ENCODE measurements at regions not wholly inside any gene's neighbourhood (a gene's known extent, or its start where the extent isn't known, plus 50 kb on each side); places are given as distances from the start of the nearest gene placed in this dataset.
"Not testable (repeated sequence)": the region's sequence is repeated elsewhere in the genome, so short reads cannot be mapped to it uniquely, and the experiment has no call there.

- in situ Hi-C loops (cut with MboI; ENCODE audit: low pct_unique_long_range_greater_than_20kb, low sequenced_read_pairs) = no loop called here
Observed at GRCh38 chr6:97445407-97445806, 162.4 kb upstream of the MMS22L start.

DNA sequence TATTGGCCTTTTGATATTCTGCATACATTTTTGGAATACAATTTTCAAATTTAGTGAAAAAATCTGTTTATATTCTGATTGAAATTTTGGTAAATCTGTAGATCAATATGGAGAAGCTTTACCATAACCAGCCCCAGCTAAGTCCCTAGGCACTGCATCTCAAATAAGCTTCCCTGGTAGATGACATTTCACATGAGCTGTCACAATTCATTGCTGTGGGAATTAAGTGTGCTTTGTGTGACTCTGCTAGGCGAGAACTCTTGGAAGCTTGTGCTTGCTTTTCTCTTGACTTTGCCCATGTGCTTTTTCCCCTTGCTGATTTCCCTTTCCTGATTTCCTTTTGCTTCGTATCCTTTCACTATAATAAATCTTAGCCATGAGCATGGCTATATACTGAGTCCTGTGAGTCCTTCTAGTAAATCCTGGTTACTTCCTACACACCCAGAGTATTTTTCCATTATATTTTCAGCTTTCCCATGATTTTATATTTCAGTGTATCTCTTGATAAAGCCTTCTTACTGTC, 166.5 kb upstream of the MMS22L start:
- no peak for DNase-seq
- in situ Hi-C loops (cut with MboI; ENCODE audit: low pct_unique_long_range_greater_than_20kb, low sequenced_read_pairs) = no loop called here

More at GRCh38 chr6:97445407-97445806, 162.4 kb upstream of the MMS22L start:
- no peak for DNase-seq

- in situ Hi-C loops (cut with MboI; ENCODE audit: low pct_unique_long_range_greater_than_20kb, low sequenced_read_pairs) = no loop called here
Observed at GRCh38 chr6:97450087-97450486, 167.1 kb upstream of the MMS22L start.

GRCh38 chr6:97456070-97456469, 173.1 kb upstream of the MMS22L start:
- in situ Hi-C loops (cut with MboI; ENCODE audit: low pct_unique_long_range_greater_than_20kb, low sequenced_read_pairs) = no loop called here
- no peak for DNase-seq

More at GRCh38 chr6:97450087-97450486, 167.1 kb upstream of the MMS22L start:
- DNase-seq = no peak

DNA sequence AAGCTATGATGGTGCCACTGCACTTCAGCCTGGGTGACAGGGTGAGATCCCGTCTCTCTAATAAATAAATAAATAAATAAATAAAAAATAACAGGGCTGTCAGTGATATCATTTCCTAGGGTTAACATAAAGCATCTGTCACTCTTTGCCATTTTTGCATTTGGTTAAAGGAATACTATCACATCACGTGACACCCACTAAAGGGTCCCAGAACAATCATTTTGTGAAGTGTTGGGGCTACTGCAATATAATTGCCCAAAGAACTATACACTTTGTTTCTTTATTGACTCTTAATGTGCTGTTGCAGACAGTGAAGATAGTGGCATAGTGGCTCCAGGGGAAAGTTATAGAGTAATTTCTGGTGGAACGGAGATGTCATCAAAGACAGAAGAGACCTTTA, 176.5 kb upstream of the MMS22L start:
- in situ Hi-C loops (cut with MboI; ENCODE audit: low pct_unique_long_range_greater_than_20kb, low sequenced_read_pairs) = no loop called here
- no peak for DNase-seq

- in situ Hi-C loops (cut with MboI; ENCODE audit: low pct_unique_long_range_greater_than_20kb, low sequenced_read_pairs) = no loop called here
Observed at GRCh38 chr6:97459986-97460385, 177.0 kb upstream of the MMS22L start.

DNA sequence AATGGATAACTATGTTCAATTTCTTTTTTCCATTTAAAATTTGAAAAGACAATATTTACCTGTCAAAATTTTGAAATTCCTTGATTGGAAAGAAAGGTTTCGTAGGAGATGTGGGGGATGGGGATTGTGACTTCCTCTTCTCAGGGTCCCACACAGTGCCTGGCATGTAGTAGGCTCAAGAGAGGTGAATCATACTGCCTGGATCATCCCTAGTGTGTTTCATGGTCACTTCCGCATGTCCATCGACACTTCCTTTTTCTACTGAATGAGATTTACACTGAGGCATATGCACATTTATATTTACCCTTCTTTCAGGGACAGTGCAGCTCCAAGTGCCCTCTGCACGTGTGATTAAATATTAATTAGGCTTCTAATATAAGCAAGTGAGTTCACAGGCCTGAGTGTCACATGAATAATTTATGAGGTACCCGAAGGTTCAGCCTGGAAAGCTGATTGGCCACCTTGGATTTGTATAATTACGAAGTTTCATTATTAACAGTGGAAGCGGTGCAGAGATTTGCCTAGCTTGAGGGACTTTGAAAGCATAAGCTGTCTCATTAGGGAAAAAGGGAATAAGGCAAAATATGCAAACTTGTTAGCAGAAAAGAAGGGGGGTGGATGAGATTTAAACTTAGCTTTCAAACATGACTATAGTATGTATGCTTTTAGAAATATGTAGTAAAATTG, 177.5 kb upstream of the MMS22L start:
- peak; percentile 7 for DNase-seq
- in situ Hi-C loops (cut with MboI; ENCODE audit: low pct_unique_long_range_greater_than_20kb, low sequenced_read_pairs) = no loop called here

More at GRCh38 chr6:97459986-97460385, 177.0 kb upstream of the MMS22L start:
- DNase-seq = no peak

DNA sequence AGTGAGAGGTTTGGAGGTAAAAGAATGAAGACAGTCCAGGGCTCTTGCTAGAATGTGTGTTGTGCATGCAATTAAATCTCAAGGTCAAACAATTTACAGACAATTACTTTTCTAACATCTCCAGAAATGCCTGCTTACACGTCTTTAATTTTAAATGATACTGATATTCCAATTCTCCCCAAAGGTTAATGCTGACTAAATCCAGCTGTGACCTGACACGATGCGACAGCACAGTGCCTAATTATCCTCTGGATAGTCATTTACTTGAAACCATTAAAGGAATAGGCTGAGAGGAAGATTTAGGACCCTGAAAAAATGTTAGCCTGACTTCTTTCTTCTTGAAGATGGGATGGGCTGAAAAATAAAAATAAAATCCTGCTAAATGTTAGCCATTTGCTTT, 178.2 kb upstream of the MMS22L start:
- in situ Hi-C loops (cut with MboI; ENCODE audit: low pct_unique_long_range_greater_than_20kb, low sequenced_read_pairs) = no loop called here

GRCh38 chr6:97462031-97462430, 179.0 kb upstream of the MMS22L start:
- DNase-seq = no peak
- in situ Hi-C loops (cut with MboI; ENCODE audit: low pct_unique_long_range_greater_than_20kb, low sequenced_read_pairs) = no loop called here

More for the DNA sequence above, 178.2 kb upstream of the MMS22L start:
- no peak for DNase-seq

GRCh38 chr6:97462938-97463598, 180.1 kb upstream of the MMS22L start:
- in situ Hi-C loops (cut with MboI; ENCODE audit: low pct_unique_long_range_greater_than_20kb, low sequenced_read_pairs) = no loop called here
- DNase-seq = no peak

DNA sequence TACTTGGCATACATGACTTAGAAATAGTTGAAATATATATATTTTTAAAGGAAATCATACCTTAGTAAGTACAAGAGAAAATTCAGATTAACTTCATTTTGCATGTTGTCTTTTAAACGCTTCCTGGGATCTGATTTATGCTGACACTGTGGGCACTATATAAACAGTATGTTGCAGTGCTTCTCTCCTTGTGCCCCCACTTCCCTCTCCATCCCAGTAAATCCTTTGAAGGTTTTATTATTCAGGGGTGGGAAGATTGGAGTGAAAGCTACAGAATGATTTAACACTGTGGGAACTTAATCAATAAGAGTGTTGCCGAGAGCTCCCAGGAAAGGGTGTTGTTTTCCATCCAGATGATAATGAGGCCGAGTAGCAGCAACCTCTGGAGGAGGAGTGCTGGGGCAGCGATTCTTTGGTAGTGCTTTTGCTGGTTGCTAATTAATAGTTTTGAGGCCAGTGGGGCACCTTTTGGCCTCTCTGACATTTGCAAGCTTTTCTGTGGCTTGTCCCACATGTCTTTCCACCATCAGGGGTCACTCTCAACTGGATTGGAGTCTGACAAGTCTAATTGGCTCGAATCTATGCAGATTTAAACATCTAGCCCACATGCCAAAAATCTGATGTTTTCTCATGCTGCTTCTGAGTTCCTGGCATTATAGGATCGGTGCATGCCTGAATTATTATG, 183.0 kb upstream of the MMS22L start:
- in situ Hi-C loops (cut with MboI; ENCODE audit: low pct_unique_long_range_greater_than_20kb, low sequenced_read_pairs) = no loop called here
- no peak for DNase-seq

DNA sequence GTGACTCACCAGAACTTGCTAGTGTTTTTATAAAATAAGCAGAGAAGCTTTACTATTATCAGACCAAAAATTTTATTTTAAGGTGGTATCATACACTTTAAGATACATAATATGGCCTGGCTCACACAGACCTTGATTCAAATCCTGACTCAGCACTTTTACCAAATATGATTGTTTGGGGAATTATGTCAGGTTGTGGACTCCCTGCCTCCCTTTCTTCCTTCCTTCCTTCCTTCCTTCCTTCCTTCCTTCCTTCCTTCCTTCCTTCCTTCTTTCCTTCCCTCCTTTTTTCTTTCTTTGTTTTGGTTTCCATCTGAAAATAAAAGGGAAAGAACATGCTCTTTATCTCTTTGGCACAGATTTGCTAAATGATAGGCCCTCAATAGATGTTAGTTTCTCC, 186.0 kb upstream of the MMS22L start:
- in situ Hi-C loops (cut with MboI; ENCODE audit: low pct_unique_long_range_greater_than_20kb, low sequenced_read_pairs) = no loop called here

DNA sequence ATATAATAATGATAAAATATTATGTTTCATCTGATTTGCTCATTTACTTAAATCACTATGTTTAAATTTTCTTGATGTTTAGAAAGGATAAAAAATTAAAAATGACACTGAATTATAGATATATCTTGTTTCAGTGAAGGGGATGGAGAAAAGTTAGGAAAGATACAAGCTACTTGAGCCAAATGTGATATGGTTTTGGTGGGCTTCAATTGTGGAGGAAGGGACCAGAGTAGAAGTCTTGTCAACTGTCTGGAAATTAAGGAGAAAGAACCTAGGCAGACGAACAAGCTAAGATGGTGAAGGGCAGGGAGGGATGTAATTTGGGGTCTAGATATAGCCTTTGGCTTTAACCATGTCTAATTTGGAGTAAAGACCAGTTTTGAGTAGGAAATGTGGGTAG, 186.4 kb upstream of the MMS22L start:
- in situ Hi-C loops (cut with MboI; ENCODE audit: low pct_unique_long_range_greater_than_20kb, low sequenced_read_pairs) = no loop called here
- DNase-seq = no peak

More for the DNA sequence above, 186.0 kb upstream of the MMS22L start:
- no peak for DNase-seq

- DNase-seq = no peak
- in situ Hi-C loops (cut with MboI; ENCODE audit: low pct_unique_long_range_greater_than_20kb, low sequenced_read_pairs) = no loop called here
Observed at GRCh38 chr6:97470322-97470721, 187.3 kb upstream of the MMS22L start.

- DNase-seq = no peak
Observed at GRCh38 chr6:97473979-97474378, 191.0 kb upstream of the MMS22L start.

DNA sequence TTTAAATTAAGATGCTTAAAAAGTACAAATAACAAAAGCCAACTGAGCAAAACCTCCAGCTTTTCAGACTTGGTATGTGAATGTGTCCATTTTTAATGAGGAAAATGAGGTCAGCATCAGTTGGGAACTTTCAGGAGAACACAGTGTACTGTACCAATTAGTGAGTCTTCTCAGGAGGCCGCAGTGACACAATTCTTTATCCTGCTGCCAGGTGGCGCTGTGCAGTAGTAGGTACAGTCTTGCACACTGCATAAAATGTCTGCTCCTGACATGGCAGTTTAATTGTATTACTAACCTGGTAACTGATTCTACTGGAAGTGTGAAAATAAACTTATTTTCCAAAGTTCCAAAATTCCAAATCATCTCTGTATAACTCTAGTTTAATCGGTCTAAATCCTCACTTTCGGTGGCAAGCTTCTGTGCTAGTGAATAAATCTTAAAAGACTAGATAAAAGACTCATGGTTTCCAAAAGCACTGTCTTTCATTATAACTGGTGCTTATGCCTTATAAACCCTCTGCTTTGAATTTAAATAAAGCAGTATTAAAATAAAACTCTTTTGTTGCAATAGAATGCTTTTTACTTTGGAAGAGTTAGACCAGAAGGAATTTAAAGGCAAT, 214.8 kb upstream of the MMS22L start:
- DNase-seq = peak; percentile 48
- in situ Hi-C loops (cut with MboI; ENCODE audit: low pct_unique_long_range_greater_than_20kb, low sequenced_read_pairs) = no loop called here

More at GRCh38 chr6:97473979-97474378, 191.0 kb upstream of the MMS22L start:
- in situ Hi-C loops (cut with MboI; ENCODE audit: low pct_unique_long_range_greater_than_20kb, low sequenced_read_pairs) = no loop called here

- in situ Hi-C loops (cut with MboI; ENCODE audit: low pct_unique_long_range_greater_than_20kb, low sequenced_read_pairs) = no loop called here
- DNase-seq = no peak
Observed at GRCh38 chr6:97501853-97502252, 218.8 kb upstream of the MMS22L start.

DNA sequence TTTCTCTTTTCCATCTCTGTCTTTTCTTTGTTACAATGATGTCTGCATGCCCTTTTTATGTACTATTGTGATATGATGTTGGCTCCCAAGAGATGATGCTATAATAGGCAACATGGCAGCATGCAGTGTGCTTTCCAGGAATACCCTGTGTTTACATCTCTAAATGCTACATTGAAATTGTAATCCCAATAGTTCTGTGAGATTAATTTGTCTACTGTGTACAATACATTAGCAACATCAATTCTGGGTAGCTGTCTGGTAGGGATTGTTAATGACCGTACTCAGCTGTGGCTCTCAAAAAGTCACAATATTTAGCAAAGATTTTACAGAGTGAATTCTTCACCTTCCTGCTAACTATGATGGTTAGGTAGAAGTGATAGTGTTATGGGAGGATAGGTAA, 225.6 kb upstream of the MMS22L start:
- DNase-seq = no peak
- in situ Hi-C loops (cut with MboI; ENCODE audit: low pct_unique_long_range_greater_than_20kb, low sequenced_read_pairs) = no loop called here

DNA sequence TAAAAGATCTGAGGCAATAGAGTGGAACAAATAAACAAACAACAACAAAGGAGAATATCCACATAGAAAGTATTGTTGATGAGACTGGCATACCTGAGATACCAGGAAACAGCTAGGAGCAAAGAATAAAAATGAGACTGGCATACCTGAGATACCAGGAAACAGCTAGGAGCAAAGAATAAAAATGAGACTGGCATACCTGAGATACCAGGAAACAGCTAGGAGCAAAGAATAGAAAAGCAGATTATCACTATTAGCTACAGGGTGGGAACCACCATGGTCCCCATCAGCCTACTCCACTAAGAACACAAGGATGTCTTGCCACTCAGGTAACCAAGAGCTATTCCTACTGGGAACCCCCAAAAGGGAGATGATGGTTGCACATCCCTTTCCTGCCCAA, 230.2 kb upstream of the MMS22L start:
- DNase-seq; in situ Hi-C loops (cut with MboI; ENCODE audit: low pct_unique_long_range_greater_than_20kb, low sequenced_read_pairs): not testable (repeated sequence)

GRCh38 chr6:97524811-97525210, 241.8 kb upstream of the MMS22L start:
- DNase-seq = no peak
- in situ Hi-C loops (cut with MboI; ENCODE audit: low pct_unique_long_range_greater_than_20kb, low sequenced_read_pairs) = no loop called here
